H9 (cell line): ENCODE measurements at regions not wholly inside any gene's neighbourhood (a gene's known extent, or its start where the extent isn't known, plus 50 kb on each side); places are given as distances from the start of the nearest gene placed in this dataset.

Source experiments
- DNase-seq: peaks from one replicate; pipeline ENCODE4 v3.0.0-alpha.2; 2017
- H2AFZ ChIP-seq: one replicate; pipeline ENCODE4 v1.6.1; 2013; ENCODE audit warnings: mild to moderate bottlenecking, low read length, control low read depth, moderate library complexity
- H2AK5ac ChIP-seq: 2 replicates; pipeline ENCODE4 v1.6.1; 2013; ENCODE audit warnings: low read length, control low read depth, mixed read lengths; ENCODE audit not compliant: insufficient read length
- H2BK120ac ChIP-seq: one replicate; pipeline ENCODE4 v1.6.1; 2013; ENCODE audit warnings: low read depth, mild to moderate bottlenecking, low read length, control low read depth, inconsistent platforms; ENCODE audit not compliant: poor library complexity, severe bottlenecking
- H2BK12ac ChIP-seq: 2 replicates; pipeline ENCODE4 v1.6.1; 2013; ENCODE audit warnings: low read length, control low read depth, mixed read lengths, low read depth; ENCODE audit not compliant: insufficient read length
- H2BK15ac ChIP-seq: 2 replicates; pipeline ENCODE4 v1.6.1; 2013; ENCODE audit warnings: low read depth, low read length, control low read depth
- H2BK20ac ChIP-seq: one replicate; pipeline ENCODE4 v1.6.1; 2013; ENCODE audit warnings: low read depth, mild to moderate bottlenecking, low read length, control low read depth, inconsistent platforms; ENCODE audit not compliant: poor library complexity, severe bottlenecking
- H2BK5ac ChIP-seq: 2 replicates; pipeline ENCODE4 v1.6.1; 2013; ENCODE audit warnings: low read length, control low read depth, mixed read lengths; ENCODE audit not compliant: insufficient read length
- H3K14ac ChIP-seq: 2 replicates; pipeline ENCODE4 v1.6.1; 2013; ENCODE audit warnings: low read length, control low read depth; ENCODE audit not compliant: insufficient read depth
- H3K18ac ChIP-seq: 2 replicates; pipeline ENCODE4 v1.6.1; 2013; ENCODE audit warnings: low read depth, mild to moderate bottlenecking, mixed read lengths, low read length, control low read depth; ENCODE audit not compliant: insufficient read length
- H3K23ac ChIP-seq: 2 replicates; pipeline ENCODE4 v1.6.1; 2013; ENCODE audit warnings: low read length, control low read depth, mixed read lengths, low read depth; ENCODE audit not compliant: insufficient read length
- H3K23me2 ChIP-seq: 2 replicates; pipeline ENCODE4 v1.6.1; 2013; ENCODE audit warnings: low read depth, mild to moderate bottlenecking, mixed read lengths, low read length, control low read depth; ENCODE audit not compliant: insufficient read length, poor library complexity, severe bottlenecking
- H3K27ac ChIP-seq: 2 replicates; pipeline ENCODE4 v1.5.1; 2013; ENCODE audit warnings: low read length, control low read depth, mixed read lengths, low read depth; ENCODE audit not compliant: insufficient read length
- H3K27me3 ChIP-seq: 2 replicates; pipeline ENCODE4 v1.6.1; 2013; ENCODE audit warnings: low read length, control low read depth, inconsistent platforms; ENCODE audit not compliant: insufficient read depth
- H3K4ac ChIP-seq: 2 replicates; pipeline ENCODE4 v1.6.1; 2013; ENCODE audit warnings: low read depth, mild to moderate bottlenecking, control low read depth, inconsistent platforms, low read length, moderate library complexity
- H3K4me1 ChIP-seq: 2 replicates; pipeline ENCODE4 v1.6.1; 2013; ENCODE audit warnings: low read length, control low read depth, inconsistent platforms; ENCODE audit not compliant: insufficient read depth
- H3K4me2 ChIP-seq: 2 replicates; pipeline ENCODE4 v1.6.1; 2013; ENCODE audit warnings: low read length, control low read depth, mixed read lengths; ENCODE audit not compliant: insufficient read length, insufficient read depth
- H3K56ac ChIP-seq: 2 replicates; pipeline ENCODE4 v1.6.1; 2013; ENCODE audit warnings: low read depth, mild to moderate bottlenecking, mixed read lengths, low read length, control low read depth; ENCODE audit not compliant: insufficient read length
- H3K79me1 ChIP-seq: 2 replicates; pipeline ENCODE4 v1.6.1; 2013; ENCODE audit warnings: low read depth, mild to moderate bottlenecking, moderate library complexity, low read length, control low read depth, inconsistent platforms; ENCODE audit not compliant: insufficient read depth, poor library complexity, severe bottlenecking
- H3K79me2 ChIP-seq: 2 replicates; pipeline ENCODE4 v1.6.1; 2013; ENCODE audit warnings: low read length, control low read depth, inconsistent platforms; ENCODE audit not compliant: insufficient read depth
- H3K9ac ChIP-seq: 2 replicates; pipeline ENCODE4 v1.6.1; 2013; ENCODE audit warnings: low read length, control low read depth, mixed read lengths; ENCODE audit not compliant: insufficient read length; ENCODE audit errors: extremely low read depth
- H3K9me3 ChIP-seq: one replicate; pipeline ENCODE4 v1.6.1; 2013; ENCODE audit warnings: low read depth, low read length, inconsistent platforms; ENCODE audit not compliant: control insufficient read depth
- H3T11ph ChIP-seq: one replicate; pipeline ENCODE4 v1.6.1; 2013; ENCODE audit warnings: mild to moderate bottlenecking, low read length, control low read depth, inconsistent platforms
- H4K20me1 ChIP-seq: one replicate; pipeline ENCODE4 v1.6.1; 2013; ENCODE audit not compliant: control insufficient read depth, insufficient read length, insufficient read depth
- H4K5ac ChIP-seq: 2 replicates; pipeline ENCODE4 v1.6.1; 2013; ENCODE audit warnings: low read depth, mild to moderate bottlenecking, mixed read lengths, low read length, control low read depth; ENCODE audit not compliant: insufficient read length
- H4K8ac ChIP-seq: replicated peaks from 2 replicates; pipeline ENCODE4 v1.6.1; 2013; ENCODE audit warnings: low read length, control low read depth, mixed read lengths, low read depth; ENCODE audit not compliant: insufficient read length
- H4K91ac ChIP-seq: 2 replicates; pipeline ENCODE4 v1.6.1; 2013; ENCODE audit warnings: low read depth, mild to moderate bottlenecking, moderate library complexity, mixed read lengths, low read length, control low read depth; ENCODE audit not compliant: insufficient read length
- H3K27ac Mint-ChIP-seq, 3 experiments: 2 replicates in 2 of 3; 3 replicates in 1 of 3; pipeline ENCODE4 v1.8.0; 2020 to 2021; ENCODE audit warnings: mixed read lengths in 3 of 3, mild to moderate bottlenecking in 1 of 3, moderate library complexity in 1 of 3
- H3K27me3 Mint-ChIP-seq: 2 replicates; pipeline ENCODE4 v1.8.0; 2021; ENCODE audit warnings: low read depth, mild to moderate bottlenecking, moderate library complexity, mixed read lengths
- H3K36me3 Mint-ChIP-seq, 3 experiments: 2 replicates in 2 of 3; 3 replicates in 1 of 3; pipeline ENCODE4 v1.8.0; 2020 to 2021; ENCODE audit warnings: low read depth in 3 of 3, mixed read lengths in 3 of 3; ENCODE audit not compliant: insufficient read depth in 1 of 3
- H3K4me1 Mint-ChIP-seq, 2 experiments: 2 replicates each; pipeline ENCODE4 v1.8.0; 2020; ENCODE audit warnings: mixed read lengths in 2 of 2
- H3K4me3 Mint-ChIP-seq, 2 experiments: 2 replicates in 1 of 2; 3 replicates in 1 of 2; pipeline ENCODE4 v1.8.0; 2020 to 2021; ENCODE audit warnings: mild to moderate bottlenecking in 2 of 2, mixed read lengths in 2 of 2, moderate library complexity in 1 of 2
- H3K9me3 Mint-ChIP-seq, 2 experiments: 2 replicates in 1 of 2; 3 replicates in 1 of 2; pipeline ENCODE4 v1.8.0; 2020; ENCODE audit warnings: mild to moderate bottlenecking in 2 of 2, mixed read lengths in 2 of 2, moderate library complexity in 1 of 2
- CTCF ChIP-seq: fragments of 200-600 bp; sonication (generic); conservative IDR thresholded peaks from 3 replicates; pipeline ENCODE4 v1.8.0; 2021; ENCODE audit warnings: antibody characterized with exemption, mild to moderate bottlenecking
- WGBS: extraction: QIAGEN DNeasy Blood & Tissue Kit; methylation state at CpG from one replicate; pipeline ENCODE4 v1.1.7; 2013; ENCODE audit warnings: missing lambda C conversion rate, low lambda C conversion rate, mixed read lengths; ENCODE audit not compliant: insufficient read length; ENCODE audit errors: extremely low coverage; 5-methylcytosine and 5-hydroxymethylcytosine counted together

DNA sequence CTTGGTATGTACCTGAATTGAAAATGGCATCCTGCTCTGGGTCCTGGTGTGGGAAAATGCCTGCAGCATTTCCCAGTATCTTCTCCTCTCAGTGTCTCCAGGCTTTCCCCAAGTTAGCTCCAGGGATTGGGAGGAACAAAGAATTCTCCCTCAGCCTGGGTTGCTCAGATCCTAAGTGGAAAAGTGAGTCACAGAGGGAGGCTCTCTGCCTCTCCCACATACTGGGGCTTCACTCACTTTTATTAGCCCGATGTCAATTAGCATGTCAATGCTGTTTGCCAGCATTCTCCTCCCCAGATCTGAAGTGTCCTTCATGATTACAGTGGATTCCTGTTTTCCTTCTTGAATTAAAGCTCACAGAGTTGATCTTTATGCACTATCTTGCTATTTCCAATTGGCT, 655.0 kb downstream of the EPHA3 start:
- Histone ChIP-seq H3T11ph (no peak overlapping the region), H4K8ac (no peak overlapping the region), H3K56ac (no peak overlapping the region), H3K9ac (no peak overlapping the region), H2BK12ac (no peak overlapping the region), H3K4me2 (no peak overlapping the region), H3K9me3 (no peaks in the 10 kb centered on the region), H2AK5ac (no peak overlapping the region), H3K23ac (no peak overlapping the region), H2BK15ac (no peak overlapping the region), H3K79me2 (no peaks in the 10 kb centered on the region), H4K5ac (no peak overlapping the region), H2BK5ac (no peak overlapping the region), H4K91ac (no peak overlapping the region), H3K14ac (no peak overlapping the region), H3K27me3 (no peaks in the 10 kb centered on the region), H3K4me1 (no peaks in the 10 kb centered on the region; the same call in 1 of the 2 replicates), H2BK20ac (no peak overlapping the region), H3K79me1 (no peaks in the 10 kb centered on the region), H2BK120ac (no peak overlapping the region), H3K27ac (no peak overlapping the region), H3K4ac (no peak overlapping the region), H2AFZ (no peak overlapping the region), H3K23me2 (no peaks in the 10 kb centered on the region), H4K20me1 (no peaks in the 10 kb centered on the region), H3K18ac (no peak overlapping the region)
- no peak for TF ChIP-seq CTCF
- no peaks in the 10 kb centered on the region for H3K27me3 Mint-ChIP-seq
- WGBS = no CpG with 5 or more reads among the region's 1 CpG
- no peak for DNase-seq
- peaks cover 9 to 21% of the 10 kb centered on the region in 2 experiments for H3K4me1 Mint-ChIP-seq
- H3K4me3 Mint-ChIP-seq = no peak overlapping the region
- H3K9me3 Mint-ChIP-seq = peaks cover 0 to 5% of the 10 kb centered on the region in 2 experiments; a peak in 3 of 5 replicates
- peaks cover 0 to 10% (median 10%) of the 10 kb centered on the region in 3 experiments; a peak in 5 of 7 replicates for H3K36me3 Mint-ChIP-seq
- H3K27ac Mint-ChIP-seq = no peak overlapping the region
